GM12872 (cell line): ENCODE measurements at regions not wholly inside any gene's neighbourhood (a gene's known extent, or its start where the extent isn't known, plus 50 kb on each side); places are given as distances from the start of the nearest gene placed in this dataset.

ENCODE experiments used
- CTCF ChIP-seq: IDR thresholded peaks from 3 replicates; pipeline ENCODE4 v1.5.1; 2011; ENCODE audit warnings: low read depth, mild to moderate bottlenecking, low read length, moderate library complexity; ENCODE audit not compliant: insufficient read depth

DNA sequence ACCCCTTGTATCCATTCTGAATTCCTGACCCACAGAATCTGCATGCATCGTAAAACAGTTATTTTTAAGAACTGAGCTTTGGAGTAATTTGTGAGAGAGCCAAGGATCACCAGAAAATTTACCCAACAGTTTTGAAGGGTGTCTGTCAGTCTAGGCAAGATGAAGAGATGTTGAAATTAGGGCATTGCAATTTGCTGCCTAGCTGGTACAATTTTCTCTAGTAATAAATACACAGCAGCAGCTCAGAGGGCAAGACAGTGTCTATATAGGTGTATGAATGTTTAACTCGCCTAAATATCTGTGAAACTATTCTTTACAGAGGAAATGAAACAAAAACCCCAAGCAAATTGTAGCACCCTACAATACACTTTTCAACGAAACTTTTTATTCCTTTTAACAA lies 377.8 kb upstream of the POU3F3 start:
- TF ChIP-seq CTCF, result no peak

DNA sequence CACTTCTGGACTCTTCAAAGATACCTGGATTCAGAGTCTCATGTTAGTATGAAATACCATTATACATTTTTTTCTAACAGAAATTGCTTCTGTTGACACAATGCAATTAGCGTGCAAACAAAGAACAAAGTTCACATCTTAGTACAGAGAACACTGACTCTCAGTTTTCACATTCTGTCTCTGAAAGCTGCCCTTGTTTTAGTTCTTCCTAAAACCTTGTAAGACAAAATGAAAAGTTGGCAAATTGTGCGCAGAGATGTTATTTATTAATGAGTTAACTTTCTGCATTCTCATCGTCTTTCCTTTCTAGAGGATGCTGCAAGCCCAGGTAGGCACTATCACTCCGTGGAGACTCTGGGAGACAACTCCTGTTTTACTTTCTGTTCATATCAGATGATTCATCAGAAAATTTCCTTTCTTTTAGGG lies 377.3 kb upstream of the POU3F3 start:
- TF ChIP-seq CTCF, result no peak

GRCh38 chr2:104481341-104481740 lies 372.6 kb upstream of the POU3F3 start:
- TF ChIP-seq CTCF, result no peak

GRCh38 chr2:104487366-104487765 lies 366.5 kb upstream of the POU3F3 start:
- no peak for TF ChIP-seq CTCF

DNA sequence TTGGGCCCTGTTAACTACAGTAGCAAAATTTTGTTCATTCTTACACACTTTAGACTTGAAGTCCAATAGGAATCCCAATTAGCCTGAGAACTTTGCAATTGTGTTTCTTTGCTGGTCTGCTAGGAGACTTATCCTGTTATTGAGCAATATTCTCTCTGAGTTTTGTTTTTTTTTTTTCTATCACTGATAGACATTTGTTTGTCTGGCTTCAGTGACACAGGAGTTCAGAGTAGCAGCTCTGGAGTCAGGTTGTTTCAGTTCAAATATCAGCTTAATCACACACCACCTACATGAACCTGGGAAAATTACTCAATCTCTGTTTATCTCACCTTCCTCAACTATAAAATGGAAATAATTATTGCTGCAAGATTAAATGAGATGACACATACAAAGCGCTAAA lies 360.2 kb upstream of the POU3F3 start:
- no peak for TF ChIP-seq CTCF

- TF ChIP-seq CTCF, result no peak
Measured at GRCh38 chr2:104501342-104501741, 352.6 kb upstream of the POU3F3 start.

GRCh38 chr2:104501929-104502328 lies 352.0 kb upstream of the POU3F3 start:
- no peak for TF ChIP-seq CTCF

DNA sequence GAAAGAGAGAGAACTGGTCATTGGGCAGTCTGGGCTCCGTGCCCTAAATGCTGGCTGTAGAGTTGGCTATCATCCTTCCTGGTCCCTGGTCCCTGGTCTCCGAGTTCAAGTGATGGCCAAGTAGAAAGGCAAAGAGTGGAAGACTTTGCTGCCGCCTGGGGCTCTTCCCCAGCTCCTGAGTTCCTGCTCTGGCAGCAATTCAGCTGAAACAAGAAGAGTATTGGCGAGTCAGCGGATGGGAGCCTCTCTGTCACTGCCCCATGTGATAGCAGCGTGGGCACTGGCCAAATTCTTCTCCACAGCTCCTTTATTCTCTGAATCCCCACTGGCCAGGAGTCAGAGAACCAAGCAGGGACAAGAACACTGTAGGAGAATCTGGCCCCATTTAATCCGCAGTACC lies 351.0 kb upstream of the POU3F3 start:
- TF ChIP-seq CTCF, result no peak
